IMR-90 (cell line): ENCODE measurements at regions not wholly inside any gene's neighbourhood (a gene's known extent, or its start where the extent isn't known, plus 50 kb on each side); places are given as distances from the start of the nearest gene placed in this dataset.

Source experiments
- ATAC-seq: fragments of 200-7000 bp; cut with Tn5 transposase; 2 replicates; pipeline ENCODE4 v1.9.1; 2020; ENCODE audit warnings: low read depth, mild to moderate bottlenecking, moderate library complexity
- BruUV-seq: library from RNA; stranded (reverse); fragments of 400-500 nt; replicated peaks from 2 replicates; lab custom pipeline; 2021; lab: Mats Ljungman, UMichigan
- CTCF ChIA-PET: fragments of 300-600 bp; formaldehyde crosslinking; extraction: SDS; loops from one replicate; lab custom pipeline; 2021; ENCODE audit warnings: antibody characterized with exemption; lab: Yijun Ruan, JAX
- POLR2A ChIA-PET: fragments of 300-600 bp; sonication (Branson Sonifier 250); formaldehyde crosslinking; loops from one replicate; lab custom pipeline; 2022; ENCODE audit warnings: antibody characterized with exemption; ENCODE audit not compliant: unreplicated experiment; lab: Charles Lee
- DNase-seq: peaks from one replicate; pipeline ENCODE4 v3.0.0; 2013
- H2AFZ ChIP-seq: replicated peaks from 2 replicates; pipeline ENCODE3; 2013; ENCODE audit warnings: low read length, mild to moderate bottlenecking; ENCODE audit not compliant: poor library complexity
- H2AK5ac ChIP-seq: 2 replicates; pipeline ENCODE4 v1.6.1; 2013; ENCODE audit warnings: low read depth, low read length, inconsistent platforms
- H2AK9ac ChIP-seq: replicated peaks from 2 replicates; pipeline ENCODE3; 2013; ENCODE audit warnings: mild to moderate bottlenecking, low read depth, low read length, moderate library complexity; ENCODE audit not compliant: poor library complexity
- H2BK120ac ChIP-seq: 2 replicates; pipeline ENCODE4 v1.6.1; 2013; ENCODE audit warnings: low read depth, low read length, inconsistent platforms
- H2BK15ac ChIP-seq: 3 replicates; pipeline ENCODE4 v1.6.1; 2013; ENCODE audit warnings: low read depth, low read length, inconsistent platforms
- H2BK20ac ChIP-seq: 2 replicates; pipeline ENCODE4 v1.6.1; 2013; ENCODE audit warnings: low read depth, mild to moderate bottlenecking, inconsistent platforms, low read length, moderate library complexity
- H2BK5ac ChIP-seq: 2 replicates; pipeline ENCODE4 v1.6.1; 2013; ENCODE audit warnings: mild to moderate bottlenecking, low read depth, low read length, inconsistent platforms; ENCODE audit not compliant: poor library complexity, severe bottlenecking
- H3K14ac ChIP-seq: replicated peaks from 2 replicates; pipeline ENCODE4 v1.6.1; 2013; ENCODE audit warnings: low read depth, low read length, inconsistent platforms
- H3K18ac ChIP-seq: 2 replicates; pipeline ENCODE4 v1.6.1; 2013; ENCODE audit warnings: low read depth, low read length, control low read depth
- H3K23ac ChIP-seq: 2 replicates; pipeline ENCODE4 v1.6.1; 2013; ENCODE audit warnings: low read depth, low read length, inconsistent platforms
- H3K27ac ChIP-seq: 2 replicates; pipeline ENCODE4 v1.5.1; 2013; ENCODE audit warnings: mild to moderate bottlenecking, control low read depth, low read length; ENCODE audit not compliant: insufficient read depth
- H3K27me3 ChIP-seq: 2 replicates; pipeline ENCODE4 v1.6.1; 2013; ENCODE audit warnings: low read length; ENCODE audit not compliant: control insufficient read depth, insufficient read depth
- H3K36me3 ChIP-seq: 2 replicates; pipeline ENCODE4 v1.6.1; 2013; ENCODE audit warnings: low read length, mixed read lengths; ENCODE audit not compliant: control insufficient read depth, insufficient read depth
- H3K4ac ChIP-seq: 2 replicates; pipeline ENCODE4 v1.6.1; 2013; ENCODE audit warnings: low read depth, low read length, inconsistent platforms
- H3K4me1 ChIP-seq: 2 replicates; pipeline ENCODE4 v1.6.1; 2013; ENCODE audit warnings: low read length, mixed read lengths; ENCODE audit not compliant: control insufficient read depth, insufficient read depth
- H3K4me2 ChIP-seq: 2 replicates; pipeline ENCODE4 v1.6.1; 2013; ENCODE audit warnings: low read depth, mild to moderate bottlenecking, control low read depth, low read length, moderate library complexity
- H3K4me3 ChIP-seq: 2 replicates; pipeline ENCODE4 v1.5.1; 2013; ENCODE audit warnings: low read depth, mild to moderate bottlenecking, control low read depth, low read length, moderate library complexity; ENCODE audit not compliant: insufficient read depth
- H3K56ac ChIP-seq: 2 replicates; pipeline ENCODE4 v1.6.1; 2013; ENCODE audit warnings: low read length, inconsistent platforms; ENCODE audit not compliant: insufficient read depth; ENCODE audit errors: extremely low read depth
- H3K79me1 ChIP-seq, 2 experiments: 2 replicates each; pipeline ENCODE4 v1.6.1; 2013; ENCODE audit warnings: low read length in 2 of 2, inconsistent platforms in 1 of 2, low read depth in 1 of 2
- H3K9ac ChIP-seq: 2 replicates; pipeline ENCODE4 v1.6.1; 2013; ENCODE audit warnings: low read depth, low read length, control low read depth
- H3K9me1 ChIP-seq: 2 replicates; pipeline ENCODE4 v1.6.1; 2013; ENCODE audit warnings: low read length, inconsistent platforms; ENCODE audit not compliant: insufficient read depth
- H3K9me3 ChIP-seq: 2 replicates; pipeline ENCODE4 v1.6.1; 2013; ENCODE audit warnings: low read length; ENCODE audit not compliant: control insufficient read depth, insufficient read depth
- H4K20me1 ChIP-seq: 2 replicates; pipeline ENCODE4 v1.6.1; 2013; ENCODE audit warnings: low read length, inconsistent platforms; ENCODE audit not compliant: insufficient read depth
- H4K5ac ChIP-seq: 2 replicates; pipeline ENCODE4 v1.6.1; 2013; ENCODE audit warnings: mild to moderate bottlenecking, low read depth, low read length, control low read depth
- H4K8ac ChIP-seq, 2 experiments: 2 replicates each; pipeline ENCODE4 v1.6.1; 2013; ENCODE audit warnings: low read depth in 2 of 2, low read length in 2 of 2, control low read depth in 1 of 2, inconsistent platforms in 1 of 2
- H4K91ac ChIP-seq: 2 replicates; pipeline ENCODE4 v1.6.1; 2013; ENCODE audit warnings: low read depth, low read length, inconsistent platforms; ENCODE audit not compliant: insufficient read depth
- BHLHE40 ChIP-seq: fragments of 150-350 bp; IDR thresholded peaks from 2 replicates; pipeline ENCODE4 v1.6.1; 2016; ENCODE audit warnings: mild to moderate bottlenecking, low read depth, low read length
- CEBPB ChIP-seq: IDR thresholded peaks from 2 replicates; pipeline ENCODE4 v1.6.1; 2012; ENCODE audit warnings: low read depth, low read length, improper control_type of control experiment
- CHD1 ChIP-seq: IDR thresholded peaks from 2 replicates; pipeline ENCODE4 v1.6.1; 2012; ENCODE audit warnings: low read depth, low read length, improper control_type of control experiment
- CTCF ChIP-seq: conservative IDR thresholded peaks from 2 replicates; pipeline ENCODE4 v1.5.1; 2012; ENCODE audit warnings: mild to moderate bottlenecking, low read depth, low read length, improper control_type of control experiment
- FOS ChIP-seq: fragments of 150-350 bp; IDR thresholded peaks from 2 replicates; pipeline ENCODE4 v1.6.1; 2016; ENCODE audit warnings: low read depth, low read length
- MAFK ChIP-seq: IDR thresholded peaks from 2 replicates; pipeline ENCODE4 v1.6.1; 2012; ENCODE audit warnings: low read depth, low read length, improper control_type of control experiment
- MAZ ChIP-seq: IDR thresholded peaks from 2 replicates; pipeline ENCODE4 v1.6.1; 2012; ENCODE audit warnings: low read depth, mild to moderate bottlenecking, low read length, improper control_type of control experiment, moderate library complexity, borderline replicate concordance
- MXI1 ChIP-seq: IDR thresholded peaks from 2 replicates; pipeline ENCODE4 v1.6.1; 2012; ENCODE audit warnings: low read depth, mild to moderate bottlenecking, low read length, moderate library complexity, borderline replicate concordance
- NFE2L2 ChIP-seq: fragments of 150-350 bp; IDR thresholded peaks from 2 replicates; pipeline ENCODE4 v1.6.1; 2016; ENCODE audit warnings: low read depth, mild to moderate bottlenecking, low read length
- POLR2A ChIP-seq: IDR thresholded peaks from 2 replicates; pipeline ENCODE4 v1.6.1; 2012; ENCODE audit warnings: mild to moderate bottlenecking, low read depth, low read length
- RAD21 ChIP-seq: IDR thresholded peaks from 2 replicates; pipeline ENCODE4 v1.6.1; 2012; ENCODE audit warnings: low read length, improper control_type of control experiment
- RCOR1 ChIP-seq: IDR thresholded peaks from 2 replicates; pipeline ENCODE4 v1.6.1; 2012; ENCODE audit warnings: mild to moderate bottlenecking, low read length, improper control_type of control experiment; ENCODE audit not compliant: insufficient replicate concordance
- RFX5 ChIP-seq: IDR thresholded peaks from 2 replicates; pipeline ENCODE4 v1.8.0; 2012; ENCODE audit warnings: low read depth, mild to moderate bottlenecking, low read length, moderate library complexity
- SMC3 ChIP-seq: fragments of 150-350 bp; IDR thresholded peaks from 2 replicates; pipeline ENCODE4 v1.6.1; 2016; ENCODE audit warnings: low read depth, mild to moderate bottlenecking, antibody characterized with exemption, low read length, moderate library complexity
- USF2 ChIP-seq: fragments of 150-350 bp; IDR thresholded peaks from 2 replicates; pipeline ENCODE4 v1.6.1; 2017; ENCODE audit warnings: mild to moderate bottlenecking, antibody characterized with exemption, low read length, low read depth
- WGBS, 2 experiments: methylation state at CpG; one replicate each; pipeline versions ENCODE4 v1.1.5 to v1.1.7; 2013; ENCODE audit warnings: missing lambda C conversion rate in 2 of 2; ENCODE audit not compliant: insufficient read length in 1 of 2; ENCODE audit errors: extremely low coverage in 2 of 2; 5-methylcytosine and 5-hydroxymethylcytosine counted together
- dilution Hi-C: fragments of 300-500 bp; cut with HindIII; formaldehyde crosslinking; loops from one replicate; pipeline ENCODE4 v1.14.3; 2018; ENCODE audit warnings: low sequenced_read_pairs; ENCODE audit not compliant: unreplicated experiment
- in situ Hi-C: fragments of 300-500 bp; cut with MboI; formaldehyde crosslinking; loops from 3 replicates; pipeline ENCODE4 v1.14.3; 2019; ENCODE audit warnings: low sequenced_read_pairs, inconsistent platforms, mixed read lengths
- intact Hi-C: fragments of 100-400 bp; cut with micrococcal nuclease; formaldehyde crosslinking; loops from 2 replicates; pipeline ENCODE4 v1.10.0; 2022
- TF ChIP-seq, protein P1 (sequence below): fragments of 150-350 bp; IDR thresholded peaks from 2 replicates; pipeline ENCODE4 v1.6.1; 2016; ENCODE audit warnings: low read depth, mild to moderate bottlenecking, low read length, moderate library complexity, borderline replicate concordance

DNA sequence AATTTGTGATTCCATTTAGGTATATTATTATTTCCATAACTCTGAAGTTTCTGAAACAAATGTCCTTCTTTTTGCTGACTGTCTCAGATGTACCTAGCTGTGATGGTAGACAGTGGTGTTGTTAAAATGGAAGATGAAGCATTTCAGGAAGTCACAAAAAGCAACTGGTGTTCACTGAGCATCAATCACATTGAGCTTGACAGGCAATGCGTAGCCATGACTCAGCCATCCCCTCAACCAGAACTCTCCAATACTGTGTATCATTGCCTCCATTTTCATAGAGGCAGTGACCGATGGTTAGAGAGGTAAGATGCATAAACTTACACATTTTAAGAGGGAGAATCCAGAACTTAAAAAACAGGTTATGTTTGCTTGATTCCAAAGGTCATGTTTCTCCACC lies 434.0 kb downstream of the INHBA start:
- H3K27ac ChIP-seq = no peak overlapping the region
- no peaks in the 10 kb centered on the region for H3K27me3 ChIP-seq
- H2AK5ac ChIP-seq = no peak overlapping the region
- dilution Hi-C loops (no loop called here), in situ Hi-C loops (no loop called here), intact Hi-C loops (no loop called here)
- H3K4ac ChIP-seq = no peak overlapping the region
- no peak overlapping the region for H3K4me3 ChIP-seq
- H4K91ac ChIP-seq = no peak overlapping the region
- no peaks in the 10 kb centered on the region for H3K4me1 ChIP-seq
- no peak overlapping the region for H3K56ac ChIP-seq
- ChIA-PET CTCF (no interaction called here), POLR2A (no interaction called here)
- H3K14ac ChIP-seq = no peak overlapping the region
- H2BK15ac ChIP-seq = no peak overlapping the region
- H4K5ac ChIP-seq = no peak overlapping the region
- H3K23ac ChIP-seq = no peak overlapping the region
- ATAC-seq (no peak), DNase-seq (peak; percentile 5)
- H4K8ac ChIP-seq = no peak overlapping the region
- no TSS peak for BruUV-seq
- no peak overlapping the region for H2BK20ac ChIP-seq
- H2AFZ ChIP-seq = no peak overlapping the region
- H3K79me1 ChIP-seq = no peaks in the 10 kb centered on the region
- no peak overlapping the region for H2AK9ac ChIP-seq
- H3K9me3 ChIP-seq = no peaks in the 10 kb centered on the region
- no peaks in the 10 kb centered on the region for H3K9me1 ChIP-seq
- H3K4me2 ChIP-seq = no peak overlapping the region
- H3K36me3 ChIP-seq = no peaks in the 10 kb centered on the region
- no peak overlapping the region for H3K18ac ChIP-seq
- H3K9ac ChIP-seq = no peak overlapping the region
- no peaks in the 10 kb centered on the region for H4K20me1 ChIP-seq
- no peak overlapping the region for H2BK5ac ChIP-seq
- no peak for TF ChIP-seq MAZ
- no peak for TF ChIP-seq RCOR1
- TF ChIP-seq NFE2L2 = no peak
- no peak for TF ChIP-seq POLR2A
- no peak for TF ChIP-seq CTCF
- no peak for TF ChIP-seq FOS
- TF ChIP-seq, protein P1, sequence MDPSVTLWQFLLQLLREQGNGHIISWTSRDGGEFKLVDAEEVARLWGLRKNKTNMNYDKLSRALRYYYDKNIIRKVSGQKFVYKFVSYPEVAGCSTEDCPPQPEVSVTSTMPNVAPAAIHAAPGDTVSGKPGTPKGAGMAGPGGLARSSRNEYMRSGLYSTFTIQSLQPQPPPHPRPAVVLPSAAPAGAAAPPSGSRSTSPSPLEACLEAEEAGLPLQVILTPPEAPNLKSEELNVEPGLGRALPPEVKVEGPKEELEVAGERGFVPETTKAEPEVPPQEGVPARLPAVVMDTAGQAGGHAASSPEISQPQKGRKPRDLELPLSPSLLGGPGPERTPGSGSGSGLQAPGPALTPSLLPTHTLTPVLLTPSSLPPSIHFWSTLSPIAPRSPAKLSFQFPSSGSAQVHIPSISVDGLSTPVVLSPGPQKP = no peak
- TF ChIP-seq RAD21 = no peak
- no peak for TF ChIP-seq MAFK
- no peak for TF ChIP-seq RFX5
- TF ChIP-seq CEBPB = no peak
- no peak for TF ChIP-seq SMC3
- no peak for TF ChIP-seq CHD1
- TF ChIP-seq MXI1 = no peak
- TF ChIP-seq BHLHE40 = no peak
- TF ChIP-seq USF2 = no peak
- no CpG with 5 or more reads among the region's 2 CpGs for WGBS, 2 experiments
- no peak overlapping the region for H2BK120ac ChIP-seq
